ENCODE measurements at regions not wholly inside any gene's neighbourhood (a gene's known extent, or its start where the extent isn't known, plus 50 kb on each side); places are given as distances from the start of the nearest gene placed in this dataset.

GRCh38 chr11:116505298-116506262, 267.2 kb downstream of the BUD13 start:
- Histone ChIP-seq H3K36me3 (ENCODE audit: control insufficient read depth, insufficient read depth, low read length) (no peaks in the 10 kb centered on the region), H3K4me3 (ENCODE audit: low read length) (no peak overlapping the region), H3K4me1 (ENCODE audit: control insufficient read depth, insufficient read depth, low read length) (no peaks in the 10 kb centered on the region), H3K27ac (ENCODE audit: low read length) (no peak overlapping the region), H3K9me3 (ENCODE audit: control insufficient read depth, insufficient read depth, low read length) (no peaks in the 10 kb centered on the region), H3K27me3 (ENCODE audit: control insufficient read depth, insufficient read depth, low read length) (no peaks in the 10 kb centered on the region)
- Mint-ChIP-seq H3K36me3 (no peaks in the 10 kb centered on the region), H3K9me3 (no peaks in the 10 kb centered on the region), H3K4me3 (no peak overlapping the region), H3K4me1 (no peaks in the 10 kb centered on the region), H3K27me3 (ENCODE audit: low read depth in 2 of 2) (peaks cover 49 to 79% of the 10 kb centered on the region in 2 donors), H3K27ac (no peak overlapping the region)
- DNase-seq (no peak), ATAC-seq (no peak)
- WGBS (ENCODE audit: insufficient coverage): 66% methylated on average over 10 of the region's 12 CpGs
- intact Hi-C loops (cut with micrococcal nuclease): no loop called here
- TF ChIP-seq CTCF (IDR thresholded peaks at IDR 0.05): no peak

- intact Hi-C loops (cut with micrococcal nuclease): no loop called here
- Histone ChIP-seq H3K27ac (ENCODE audit: low read length) (no peak overlapping the region), H3K4me3 (ENCODE audit: low read length) (no peak overlapping the region), H3K9me3 (ENCODE audit: control insufficient read depth, insufficient read depth, low read length) (no peaks in the 10 kb centered on the region), H3K27me3 (ENCODE audit: control insufficient read depth, insufficient read depth, low read length) (no peaks in the 10 kb centered on the region), H3K4me1 (ENCODE audit: control insufficient read depth, insufficient read depth, low read length) (no peaks in the 10 kb centered on the region), H3K36me3 (ENCODE audit: control insufficient read depth, insufficient read depth, low read length) (no peaks in the 10 kb centered on the region)
- no peaks in the 10 kb centered on the region for H3K36me3 Mint-ChIP-seq
- H3K9me3 Mint-ChIP-seq: no peaks in the 10 kb centered on the region
- DNase-seq: no peak
- H3K27ac Mint-ChIP-seq: no peak overlapping the region
- 65% methylated on average over 12 of the region's 15 CpGs for WGBS (ENCODE audit: insufficient coverage)
- H3K4me1 Mint-ChIP-seq: no peaks in the 10 kb centered on the region
- no peak overlapping the region for H3K4me3 Mint-ChIP-seq
- peaks cover 55 to 72% of the 10 kb centered on the region in 2 donors for H3K27me3 Mint-ChIP-seq (ENCODE audit: low read depth in 2 of 2)
- no peak for ATAC-seq
- no peak for TF ChIP-seq CTCF (IDR thresholded peaks at IDR 0.05)
Measured at GRCh38 chr11:116504541-116505297, 268.1 kb downstream of the BUD13 start.

- Histone ChIP-seq H3K27me3 (ENCODE audit: control insufficient read depth, insufficient read depth, low read length) (no peaks in the 10 kb centered on the region), H3K27ac (ENCODE audit: low read length) (no peak overlapping the region), H3K4me1 (ENCODE audit: control insufficient read depth, insufficient read depth, low read length) (no peaks in the 10 kb centered on the region), H3K4me3 (ENCODE audit: low read length) (no peak overlapping the region), H3K9me3 (ENCODE audit: control insufficient read depth, insufficient read depth, low read length) (no peaks in the 10 kb centered on the region), H3K36me3 (ENCODE audit: control insufficient read depth, insufficient read depth, low read length) (no peaks in the 10 kb centered on the region)
- ATAC-seq (no peak), DNase-seq (peak in 1 of 2 donors; percentile 4)
- 85% methylated on average over 10 of the region's 10 CpGs for WGBS (ENCODE audit: insufficient coverage)
- Mint-ChIP-seq H3K36me3 (no peaks in the 10 kb centered on the region), H3K27me3 (ENCODE audit: low read depth in 2 of 2) (peaks cover 55 to 59% of the 10 kb centered on the region in 2 donors), H3K9me3 (no peaks in the 10 kb centered on the region), H3K4me1 (no peaks in the 10 kb centered on the region), H3K27ac (no peak overlapping the region), H3K4me3 (no peak overlapping the region)
- TF ChIP-seq CTCF (IDR thresholded peaks at IDR 0.05): no peak
- intact Hi-C loops (cut with micrococcal nuclease): no loop called here
Measured at GRCh38 chr11:116503216-116504160, 269.3 kb downstream of the BUD13 start.
